GM23248 (cell line): ENCODE measurements at regions not wholly inside any gene's neighbourhood (a gene's known extent, or its start where the extent isn't known, plus 50 kb on each side); places are given as distances from the start of the nearest gene placed in this dataset.

Source experiments
- EZH2 ChIP-seq: fragments of 200-600 bp; sonication (generic); IDR thresholded peaks from 2 replicates; pipeline ENCODE4 v1.6.1; 2018; ENCODE audit warnings: antibody characterized with exemption, mild to moderate bottlenecking; ENCODE audit not compliant: insufficient read depth, poor library complexity, severe bottlenecking
- EZH2phosphoT487 ChIP-seq: fragments of 200-600 bp; sonication (generic); IDR thresholded peaks from 2 replicates; pipeline ENCODE4 v1.6.1; 2018; ENCODE audit warnings: antibody characterized with exemption, moderate library complexity, mild to moderate bottlenecking, low read depth; ENCODE audit not compliant: insufficient read depth

DNA sequence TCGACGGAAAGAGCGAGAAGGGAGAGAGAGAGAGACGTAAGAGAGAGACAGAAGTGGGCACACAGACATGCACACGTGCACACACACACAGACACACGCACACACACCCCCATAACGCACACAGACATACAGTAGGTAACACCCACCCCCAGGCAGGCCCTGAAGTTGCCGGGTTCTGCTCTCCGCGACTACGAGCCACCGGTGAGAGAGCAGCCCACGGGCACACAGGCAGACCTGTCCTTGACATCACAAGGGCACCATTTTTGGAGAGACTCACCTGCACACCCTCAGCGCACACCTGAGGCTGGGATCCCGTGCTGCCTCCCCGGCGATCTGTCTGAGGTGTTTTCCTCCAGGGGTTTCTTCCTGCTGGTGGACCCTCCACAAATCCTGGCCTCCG lies 1171.0 kb upstream of the PCDH10 start:
- TF ChIP-seq EZH2, result no peak
- TF ChIP-seq EZH2phosphoT487, result no peak
